Retinal pigment epithelial cell (primary cell): ENCODE measurements at regions not wholly inside any gene's neighbourhood (a gene's known extent, or its start where the extent isn't known, plus 50 kb on each side); places are given as distances from the start of the nearest gene placed in this dataset.

Experiments
- DNase-seq: peaks from one replicate; pipeline ENCODE4 v3.0.0-alpha.2; 2010; ENCODE audit warnings: low read depth
- H3K4me3 ChIP-seq: 2 replicates; pipeline ENCODE4 v1.5.1; 2011; ENCODE audit warnings: mild to moderate bottlenecking, low read length, control low read depth, moderate library complexity
- TF ChIP-seq, protein P1 (sequence below): conservative IDR thresholded peaks from 2 replicates; pipeline ENCODE4 v1.5.1; 2011; ENCODE audit warnings: low read depth, low read length, control low read depth, inconsistent platforms

DNA sequence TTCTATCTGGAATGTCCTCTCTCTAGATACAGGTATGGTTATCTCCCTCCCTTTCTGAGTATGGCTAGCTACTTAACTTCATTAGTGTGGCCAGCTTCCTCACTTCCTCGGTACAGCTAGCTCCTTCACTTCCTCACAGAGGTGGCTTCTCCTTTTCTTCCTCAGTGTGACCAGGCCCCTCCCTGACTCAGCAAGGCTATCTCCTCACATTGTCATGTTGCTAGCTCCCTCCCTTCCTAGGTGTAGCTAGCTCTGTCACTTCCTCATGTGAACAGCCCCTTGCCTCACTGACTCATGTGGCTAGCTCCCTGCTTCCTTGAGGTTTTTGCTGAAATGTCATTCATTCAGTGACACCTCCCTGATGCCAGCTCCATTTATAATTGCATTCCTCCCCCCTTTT, 67.3 kb upstream of the DDIT4L start:
- no peak overlapping the region for H3K4me3 ChIP-seq
- no peak for DNase-seq
- TF ChIP-seq, protein P1, sequence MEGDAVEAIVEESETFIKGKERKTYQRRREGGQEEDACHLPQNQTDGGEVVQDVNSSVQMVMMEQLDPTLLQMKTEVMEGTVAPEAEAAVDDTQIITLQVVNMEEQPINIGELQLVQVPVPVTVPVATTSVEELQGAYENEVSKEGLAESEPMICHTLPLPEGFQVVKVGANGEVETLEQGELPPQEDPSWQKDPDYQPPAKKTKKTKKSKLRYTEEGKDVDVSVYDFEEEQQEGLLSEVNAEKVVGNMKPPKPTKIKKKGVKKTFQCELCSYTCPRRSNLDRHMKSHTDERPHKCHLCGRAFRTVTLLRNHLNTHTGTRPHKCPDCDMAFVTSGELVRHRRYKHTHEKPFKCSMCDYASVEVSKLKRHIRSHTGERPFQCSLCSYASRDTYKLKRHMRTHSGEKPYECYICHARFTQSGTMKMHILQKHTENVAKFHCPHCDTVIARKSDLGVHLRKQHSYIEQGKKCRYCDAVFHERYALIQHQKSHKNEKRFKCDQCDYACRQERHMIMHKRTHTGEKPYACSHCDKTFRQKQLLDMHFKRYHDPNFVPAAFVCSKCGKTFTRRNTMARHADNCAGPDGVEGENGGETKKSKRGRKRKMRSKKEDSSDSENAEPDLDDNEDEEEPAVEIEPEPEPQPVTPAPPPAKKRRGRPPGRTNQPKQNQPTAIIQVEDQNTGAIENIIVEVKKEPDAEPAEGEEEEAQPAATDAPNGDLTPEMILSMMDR: no peak

DNA sequence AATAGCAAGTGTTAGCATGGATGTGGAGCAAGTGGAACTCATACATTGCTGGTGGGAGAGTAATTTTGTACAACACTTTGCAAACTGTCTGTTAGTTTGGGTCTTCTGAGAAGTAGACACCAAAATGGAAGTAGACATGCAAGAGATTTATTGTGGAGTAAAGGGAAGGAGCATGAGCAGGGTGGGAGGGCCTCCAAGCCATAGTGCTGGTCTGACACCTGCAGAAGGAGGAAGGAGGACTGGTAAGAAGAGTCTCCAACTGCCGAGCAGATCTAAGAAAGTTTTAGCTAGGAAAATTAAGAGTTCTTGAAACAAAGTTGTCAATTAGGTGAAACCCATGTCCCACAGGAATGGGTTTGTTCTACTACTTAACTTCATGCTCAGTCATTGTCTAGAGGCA, 64.0 kb upstream of the DDIT4L start:
- no peak for DNase-seq
- TF ChIP-seq, protein P1: no peak
- no peak overlapping the region for H3K4me3 ChIP-seq

DNA sequence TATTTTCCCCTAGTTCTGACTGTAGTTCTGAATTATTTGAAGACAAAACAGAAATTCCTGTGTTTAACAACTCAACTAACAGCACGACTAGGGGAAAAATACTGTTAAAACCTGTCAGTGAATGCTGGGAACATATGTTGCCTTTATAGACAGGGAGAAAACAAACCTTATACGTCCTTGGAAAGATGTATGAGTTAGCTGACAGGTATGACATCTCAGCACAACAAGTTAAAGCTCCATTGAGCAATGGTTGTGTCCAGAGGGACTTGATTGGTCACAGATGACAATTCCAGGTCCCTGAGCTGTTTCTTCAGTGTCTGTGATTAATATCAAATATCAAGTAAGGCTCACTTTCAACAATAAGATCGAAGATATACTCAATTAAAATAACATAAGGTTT, 58.2 kb upstream of the DDIT4L start:
- DNase-seq: no peak
- TF ChIP-seq, protein P1: no peak

DNA sequence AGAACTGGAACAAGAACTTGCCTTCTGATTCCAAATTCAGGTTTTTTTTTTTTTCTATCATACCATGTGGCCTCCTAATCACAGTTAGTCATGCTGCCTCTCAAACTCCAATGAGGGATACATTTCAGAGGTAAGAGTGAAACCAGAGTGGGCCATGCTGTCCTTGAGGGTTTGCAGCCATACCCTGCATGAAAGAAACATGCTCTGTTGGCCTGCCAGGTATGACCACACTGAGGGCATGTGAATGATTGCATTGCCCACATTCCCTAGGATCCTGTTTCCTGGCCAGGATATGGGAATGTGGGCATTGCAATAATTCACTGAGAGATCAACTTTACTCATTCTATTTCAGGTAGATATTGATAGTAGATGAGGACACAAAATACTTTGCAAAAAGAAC, 56.4 kb upstream of the DDIT4L start:
- no peak overlapping the region for H3K4me3 ChIP-seq
- DNase-seq: no peak
- TF ChIP-seq, protein P1: no peak

More for the DNA sequence above, 58.2 kb upstream of the DDIT4L start:
- no peak overlapping the region for H3K4me3 ChIP-seq

DNA sequence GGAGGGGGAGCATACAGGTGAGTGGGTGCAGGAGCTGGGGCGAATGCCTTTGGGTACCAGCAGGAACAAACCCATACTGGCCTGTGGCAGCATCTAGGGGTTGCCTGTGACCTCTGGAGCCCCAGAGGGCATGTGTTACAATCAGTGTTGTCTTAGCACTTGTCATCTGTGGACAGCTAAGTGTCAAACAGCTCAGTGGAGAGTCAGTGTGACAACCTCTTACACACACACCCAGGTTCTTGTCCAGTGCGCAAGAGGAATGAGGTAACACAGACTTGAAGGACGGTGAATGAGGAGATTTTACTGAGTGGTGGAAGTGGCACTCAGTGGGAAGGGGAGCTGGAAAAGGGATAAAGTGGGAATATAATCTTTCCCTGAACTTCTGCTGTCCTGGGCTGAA, 54.1 kb upstream of the DDIT4L start:
- DNase-seq: no peak
- H3K4me3 ChIP-seq: no peak overlapping the region
- TF ChIP-seq, protein P1: no peak
